ENCODE measurements at regions not wholly inside any gene's neighbourhood (a gene's known extent, or its start where the extent isn't known, plus 50 kb on each side); places are given as distances from the start of the nearest gene placed in this dataset.

- Histone ChIP-seq H2BK15ac (ENCODE audit: low read length) (no peak overlapping the region), H3K18ac (ENCODE audit: low read length) (no peak overlapping the region), H3K23ac (ENCODE audit: low read depth, low read length, poor library complexity) (no peak overlapping the region), H3K9ac (ENCODE audit: low read depth, low read length, poor library complexity) (no peak overlapping the region), H2BK120ac (ENCODE audit: low read depth, low read length) (no peak overlapping the region), H3K9me3 (replicated peaks in 1 of 2; ENCODE audit: control insufficient read depth in 2 of 2, insufficient read depth in 1 of 2, low read depth in 1 of 2, low read length in 2 of 2) (peaks cover 0 to 3% of the 10 kb centered on the region in 2 donors), H3K4me3 (ENCODE audit: low read length in 2 of 2) (no peak overlapping the region), H2AFZ (ENCODE audit: low read length) (no peak overlapping the region), H3K27ac (replicated peaks; ENCODE audit: low read length) (no peak overlapping the region), H2AK5ac (ENCODE audit: low read depth, low read length) (no peak overlapping the region), H2BK12ac (ENCODE audit: low read length) (no peak overlapping the region), H3K14ac (ENCODE audit: low read length) (no peak overlapping the region), H2BK5ac (ENCODE audit: low read length) (no peak overlapping the region), H3K4me1 (ENCODE audit: control insufficient read depth in 2 of 2, insufficient read depth in 1 of 2, low read depth in 1 of 2, low read length in 2 of 2) (no peaks in the 10 kb centered on the region), H3K27me3 (ENCODE audit: control insufficient read depth in 3 of 3, insufficient read depth in 3 of 3, low read depth in 1 of 3, low read length in 3 of 3) (no peaks in the 10 kb centered on the region), H3K79me1 (ENCODE audit: low read depth, low read length) (no peaks in the 10 kb centered on the region), H3K4me2 (ENCODE audit: insufficient read depth, low read length, poor library complexity, severe bottlenecking) (no peak overlapping the region), H3K36me3 (replicated peaks in 1 of 2; ENCODE audit: control insufficient read depth in 2 of 2, insufficient read depth in 2 of 2, low read length in 2 of 2) (no peaks in the 10 kb centered on the region), H4K91ac (ENCODE audit: low read depth, low read length, poor library complexity) (no peak overlapping the region), H3K4ac (ENCODE audit: low read length) (no peak overlapping the region), H4K8ac (ENCODE audit: low read depth, low read length) (no peak overlapping the region)
- no peak for DNase-seq (ENCODE audit: low spot score)
- no CpG with 5 or more reads among the region's 12 CpGs for WGBS, 2 donors (ENCODE audit: extremely low coverage in 2 of 2, insufficient read length in 2 of 2, insufficient replicate concordance in 1 of 2)
Observed at GRCh38 chr10:118473305-118473960, 122.0 kb downstream of the PRLHR start.

- H3K18ac ChIP-seq (ENCODE audit: low read length): no peak overlapping the region
- H2BK5ac ChIP-seq (ENCODE audit: low read length): no peak overlapping the region
- no peak overlapping the region for H3K27ac ChIP-seq (replicated peaks; ENCODE audit: low read length)
- H3K36me3 ChIP-seq (replicated peaks in 1 of 2; ENCODE audit: control insufficient read depth in 2 of 2, insufficient read depth in 2 of 2, low read length in 2 of 2): no peaks in the 10 kb centered on the region
- H3K9ac ChIP-seq (ENCODE audit: low read depth, low read length, poor library complexity): no peak overlapping the region
- H3K9me3 ChIP-seq (replicated peaks in 1 of 2; ENCODE audit: control insufficient read depth in 2 of 2, insufficient read depth in 1 of 2, low read depth in 1 of 2, low read length in 2 of 2): peaks cover 0 to 3% of the 10 kb centered on the region in 2 donors
- H4K91ac ChIP-seq (ENCODE audit: low read depth, low read length, poor library complexity): no peak overlapping the region
- no peak overlapping the region for H3K4ac ChIP-seq (ENCODE audit: low read length)
- H3K4me1 ChIP-seq (ENCODE audit: control insufficient read depth in 2 of 2, insufficient read depth in 1 of 2, low read depth in 1 of 2, low read length in 2 of 2): no peaks in the 10 kb centered on the region
- DNase-seq (ENCODE audit: low spot score): no peak
- no peak overlapping the region for H3K23ac ChIP-seq (ENCODE audit: low read depth, low read length, poor library complexity)
- H2BK120ac ChIP-seq (ENCODE audit: low read depth, low read length): no peak overlapping the region
- H3K4me2 ChIP-seq (ENCODE audit: insufficient read depth, low read length, poor library complexity, severe bottlenecking): no peak overlapping the region
- WGBS, 2 donors (ENCODE audit: extremely low coverage in 2 of 2, insufficient read length in 2 of 2, insufficient replicate concordance in 1 of 2): no CpG with 5 or more reads among the region's 12 CpGs
- no peak overlapping the region for H3K14ac ChIP-seq (ENCODE audit: low read length)
- no peak overlapping the region for H2BK15ac ChIP-seq (ENCODE audit: low read length)
- H3K27me3 ChIP-seq (ENCODE audit: control insufficient read depth in 3 of 3, insufficient read depth in 3 of 3, low read depth in 1 of 3, low read length in 3 of 3): no peaks in the 10 kb centered on the region
- no peak overlapping the region for H2AK5ac ChIP-seq (ENCODE audit: low read depth, low read length)
- H3K79me1 ChIP-seq (ENCODE audit: low read depth, low read length): no peaks in the 10 kb centered on the region
- no peak overlapping the region for H2BK12ac ChIP-seq (ENCODE audit: low read length)
- H4K8ac ChIP-seq (ENCODE audit: low read depth, low read length): no peak overlapping the region
- H2AFZ ChIP-seq (ENCODE audit: low read length): no peak overlapping the region
- no peak overlapping the region for H3K4me3 ChIP-seq (ENCODE audit: low read length in 2 of 2)
Observed at GRCh38 chr10:118472415-118473304, 122.8 kb downstream of the PRLHR start.

- no peak overlapping the region for H3K18ac ChIP-seq (ENCODE audit: low read length)
- H2BK12ac ChIP-seq (ENCODE audit: low read length): no peak overlapping the region
- H2BK15ac ChIP-seq (ENCODE audit: low read length): no peak overlapping the region
- no peak overlapping the region for H4K8ac ChIP-seq (ENCODE audit: low read depth, low read length)
- H3K4me1 ChIP-seq (ENCODE audit: control insufficient read depth in 2 of 2, insufficient read depth in 1 of 2, low read depth in 1 of 2, low read length in 2 of 2): no peaks in the 10 kb centered on the region
- no peak overlapping the region for H2AFZ ChIP-seq (ENCODE audit: low read length)
- peak overlapping the region in 1 of 2 donors; percentile 7 for H3K4me3 ChIP-seq (ENCODE audit: low read length in 2 of 2)
- H3K14ac ChIP-seq (ENCODE audit: low read length): no peak overlapping the region
- H3K4ac ChIP-seq (ENCODE audit: low read length): no peak overlapping the region
- H3K9ac ChIP-seq (ENCODE audit: low read depth, low read length, poor library complexity): no peak overlapping the region
- H4K91ac ChIP-seq (ENCODE audit: low read depth, low read length, poor library complexity): no peak overlapping the region
- H3K23ac ChIP-seq (ENCODE audit: low read depth, low read length, poor library complexity): no peak overlapping the region
- H2BK5ac ChIP-seq (ENCODE audit: low read length): no peak overlapping the region
- no peak overlapping the region for H3K4me2 ChIP-seq (ENCODE audit: insufficient read depth, low read length, poor library complexity, severe bottlenecking)
- no peaks in the 10 kb centered on the region for H3K36me3 ChIP-seq (replicated peaks in 1 of 2; ENCODE audit: control insufficient read depth in 2 of 2, insufficient read depth in 2 of 2, low read length in 2 of 2)
- WGBS, 2 donors (ENCODE audit: extremely low coverage in 2 of 2, insufficient read length in 2 of 2, insufficient replicate concordance in 1 of 2): no CpG with 5 or more reads among the region's 4 CpGs
- H3K79me1 ChIP-seq (ENCODE audit: low read depth, low read length): no peaks in the 10 kb centered on the region
- no peak for DNase-seq (ENCODE audit: low spot score)
- peaks cover 0 to 3% of the 10 kb centered on the region in 2 donors for H3K9me3 ChIP-seq (replicated peaks in 1 of 2; ENCODE audit: control insufficient read depth in 2 of 2, insufficient read depth in 1 of 2, low read depth in 1 of 2, low read length in 2 of 2)
- H2AK5ac ChIP-seq (ENCODE audit: low read depth, low read length): no peak overlapping the region
- H3K27me3 ChIP-seq (ENCODE audit: control insufficient read depth in 3 of 3, insufficient read depth in 3 of 3, low read depth in 1 of 3, low read length in 3 of 3): peaks cover 0 to 3% (median 0%) of the 10 kb centered on the region in 3 experiments
- H2BK120ac ChIP-seq (ENCODE audit: low read depth, low read length): no peak overlapping the region
- no peak overlapping the region for H3K27ac ChIP-seq (replicated peaks; ENCODE audit: low read length)
Observed at GRCh38 chr10:118471863-118472262, 123.6 kb downstream of the PRLHR start.

GRCh38 chr10:118470470-118470869 is 125.0 kb downstream of the PRLHR start:
- no peak overlapping the region for H2BK120ac ChIP-seq (ENCODE audit: low read depth, low read length)
- no peak overlapping the region for H3K18ac ChIP-seq (ENCODE audit: low read length)
- H3K9ac ChIP-seq (ENCODE audit: low read depth, low read length, poor library complexity): no peak overlapping the region
- no peak overlapping the region for H2BK15ac ChIP-seq (ENCODE audit: low read length)
- no peak for DNase-seq (ENCODE audit: low spot score)
- no peak overlapping the region for H2BK5ac ChIP-seq (ENCODE audit: low read length)
- no peaks in the 10 kb centered on the region for H3K79me1 ChIP-seq (ENCODE audit: low read depth, low read length)
- no CpG with 5 or more reads among the region's 1 CpG for WGBS, 2 donors (ENCODE audit: extremely low coverage in 2 of 2, insufficient read length in 2 of 2, insufficient replicate concordance in 1 of 2)
- H3K27me3 ChIP-seq (ENCODE audit: control insufficient read depth in 3 of 3, insufficient read depth in 3 of 3, low read depth in 1 of 3, low read length in 3 of 3): peaks cover 0 to 3% (median 0%) of the 10 kb centered on the region in 3 experiments
- H3K23ac ChIP-seq (ENCODE audit: low read depth, low read length, poor library complexity): no peak overlapping the region
- no peaks in the 10 kb centered on the region for H3K36me3 ChIP-seq (replicated peaks in 1 of 2; ENCODE audit: control insufficient read depth in 2 of 2, insufficient read depth in 2 of 2, low read length in 2 of 2)
- H4K8ac ChIP-seq (ENCODE audit: low read depth, low read length): no peak overlapping the region
- H3K9me3 ChIP-seq (replicated peaks in 1 of 2; ENCODE audit: control insufficient read depth in 2 of 2, insufficient read depth in 1 of 2, low read depth in 1 of 2, low read length in 2 of 2): peaks cover 0 to 3% of the 10 kb centered on the region in 2 donors
- no peak overlapping the region for H2BK12ac ChIP-seq (ENCODE audit: low read length)
- H3K14ac ChIP-seq (ENCODE audit: low read length): no peak overlapping the region
- H2AK5ac ChIP-seq (ENCODE audit: low read depth, low read length): no peak overlapping the region
- H3K4me3 ChIP-seq (ENCODE audit: low read length in 2 of 2): no peak overlapping the region
- H3K4me2 ChIP-seq (ENCODE audit: insufficient read depth, low read length, poor library complexity, severe bottlenecking): no peak overlapping the region
- H3K4ac ChIP-seq (ENCODE audit: low read length): no peak overlapping the region
- no peak overlapping the region for H2AFZ ChIP-seq (ENCODE audit: low read length)
- no peak overlapping the region for H4K91ac ChIP-seq (ENCODE audit: low read depth, low read length, poor library complexity)
- H3K27ac ChIP-seq (replicated peaks; ENCODE audit: low read length): no peak overlapping the region
- no peaks in the 10 kb centered on the region for H3K4me1 ChIP-seq (ENCODE audit: control insufficient read depth in 2 of 2, insufficient read depth in 1 of 2, low read depth in 1 of 2, low read length in 2 of 2)

All from neuronal stem cell (in vitro differentiated cells).